ENCODE measurements at regions not wholly inside any gene's neighbourhood (a gene's known extent, or its start where the extent isn't known, plus 50 kb on each side); places are given as distances from the start of the nearest gene placed in this dataset.
"Not testable (repeated sequence)": the region's sequence is repeated elsewhere in the genome, so short reads cannot be mapped to it uniquely, and the experiment has no call there.

- DNase-seq (ENCODE audit: low read depth in 2 of 2): no peak
These were observed 692.4 kb downstream of the MTRR start for GRCh38 chr5:8561224-8561840.

GRCh38 chr5:8561854-8562253 lies 692.9 kb downstream of the MTRR start:
- no peak for DNase-seq (ENCODE audit: low read depth in 2 of 2)

GRCh38 chr5:8563540-8563939 lies 694.6 kb downstream of the MTRR start:
- not testable (repeated sequence) for DNase-seq (ENCODE audit: low read depth in 2 of 2)

- DNase-seq (ENCODE audit: low read depth in 2 of 2): no peak
These were observed 699.9 kb downstream of the MTRR start for GRCh38 chr5:8568858-8569257.

- DNase-seq (ENCODE audit: low read depth in 2 of 2): no peak
These were observed 701.6 kb downstream of the MTRR start for GRCh38 chr5:8570528-8570927.

GRCh38 chr5:8576178-8576577 lies 707.2 kb downstream of the MTRR start:
- DNase-seq (ENCODE audit: low read depth in 2 of 2): no peak

GRCh38 chr5:8577792-8578191 lies 708.8 kb downstream of the MTRR start:
- no peak for DNase-seq (ENCODE audit: low read depth in 2 of 2)

GRCh38 chr5:8580298-8580697 lies 711.4 kb downstream of the MTRR start:
- no peak for DNase-seq (ENCODE audit: low read depth in 2 of 2)

- no peak for DNase-seq (ENCODE audit: low read depth in 2 of 2)
These were observed 712.1 kb downstream of the MTRR start for GRCh38 chr5:8581047-8581446.

GRCh38 chr5:8585230-8586018 lies 716.5 kb downstream of the MTRR start:
- DNase-seq (ENCODE audit: low read depth in 2 of 2): no peak

- no peak for DNase-seq (ENCODE audit: low read depth in 2 of 2)
These were observed 722.0 kb downstream of the MTRR start for GRCh38 chr5:8590959-8591358.

GRCh38 chr5:8598356-8598755 lies 729.4 kb downstream of the MTRR start:
- no peak for DNase-seq (ENCODE audit: low read depth in 2 of 2)

GRCh38 chr5:8598996-8599395 lies 730.0 kb downstream of the MTRR start:
- no peak for DNase-seq (ENCODE audit: low read depth in 2 of 2)

- DNase-seq (ENCODE audit: low read depth in 2 of 2): no peak
These were observed 731.9 kb downstream of the MTRR start for GRCh38 chr5:8600843-8601242.

- DNase-seq (ENCODE audit: low read depth in 2 of 2): no peak
These were observed 732.9 kb downstream of the MTRR start for GRCh38 chr5:8601831-8602354.

- no peak for DNase-seq (ENCODE audit: low read depth in 2 of 2)
These were observed 737.3 kb downstream of the MTRR start for GRCh38 chr5:8606231-8606630.

- DNase-seq (ENCODE audit: low read depth in 2 of 2): no peak
These were observed 742.1 kb downstream of the MTRR start for GRCh38 chr5:8611067-8611466.

GRCh38 chr5:8613078-8613685 lies 744.2 kb downstream of the MTRR start:
- DNase-seq (ENCODE audit: low read depth in 2 of 2): no peak

- DNase-seq (ENCODE audit: low read depth in 2 of 2): no peak
These were observed 746.4 kb downstream of the MTRR start for GRCh38 chr5:8615142-8615858.

GRCh38 chr5:8628521-8628920 lies 759.6 kb downstream of the MTRR start:
- DNase-seq (ENCODE audit: low read depth in 2 of 2): no peak

GRCh38 chr5:8633259-8633658 lies 764.3 kb downstream of the MTRR start:
- no peak for DNase-seq (ENCODE audit: low read depth in 2 of 2)

GRCh38 chr5:8633696-8634095 lies 764.7 kb downstream of the MTRR start:
- DNase-seq (ENCODE audit: low read depth in 2 of 2): no peak
